HEK293 (cell line): ENCODE measurements at regions not wholly inside any gene's neighbourhood (a gene's known extent, or its start where the extent isn't known, plus 50 kb on each side); places are given as distances from the start of the nearest gene placed in this dataset.

Experiments
- CTCF ChIP-seq: fragments of 450-650 bp; formaldehyde crosslinking; IDR thresholded peaks from 2 replicates; pipeline ENCODE4 v1.5.1; 2016; ENCODE audit warnings: missing biosample characterization, missing genetic modification characterization
- OSR2 ChIP-seq: fragments of 450-650 bp; formaldehyde crosslinking; IDR thresholded peaks from 2 replicates; pipeline ENCODE4 v1.5.1; 2016; ENCODE audit warnings: missing biosample characterization, missing genetic modification characterization
- ZBTB11 ChIP-seq: fragments of 450-650 bp; formaldehyde crosslinking; conservative IDR thresholded peaks from 2 replicates; pipeline ENCODE4 v1.5.1; 2016; ENCODE audit warnings: low read depth, missing biosample characterization, missing genetic modification characterization
- ZNF121 ChIP-seq: fragments of 450-650 bp; formaldehyde crosslinking; IDR thresholded peaks from 2 replicates; pipeline ENCODE4 v1.5.1; 2016; ENCODE audit warnings: missing biosample characterization, missing genetic modification characterization

- TF ChIP-seq CTCF (tag by site-specific recombination) (no peak), OSR2 (no peak), ZNF121 (tag by site-specific recombination) (no peak), ZBTB11 (tag by site-specific recombination) (no peak)
These were observed 171.0 kb upstream of the TUT7 start for GRCh38 chr9:86525182-86525581.
